ENCODE measurements at regions not wholly inside any gene's neighbourhood (a gene's known extent, or its start where the extent isn't known, plus 50 kb on each side); places are given as distances from the start of the nearest gene placed in this dataset.

DNA sequence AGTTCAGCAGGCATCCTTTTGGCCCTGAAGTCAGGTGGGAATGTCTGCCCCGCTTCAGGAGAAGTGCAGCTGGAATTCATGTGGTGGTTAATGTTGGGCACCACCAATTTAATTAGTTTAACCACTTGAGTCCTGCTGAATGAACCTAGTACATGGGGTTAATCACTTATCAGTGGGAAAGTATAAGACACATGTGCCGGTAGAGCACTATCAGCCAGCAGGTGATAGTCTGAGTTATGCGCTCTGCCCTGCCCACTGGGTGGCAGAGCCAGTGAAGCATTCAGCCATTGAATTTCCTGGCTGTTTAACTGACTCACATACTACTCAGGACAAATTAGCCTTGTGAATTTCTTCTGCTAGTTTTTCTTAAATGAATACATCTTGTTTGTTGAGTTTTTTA, 789.7 kb upstream of the PRR20A start:
- Mint-ChIP-seq H3K27me3 (ENCODE audit: low read depth) (no peaks in the 10 kb centered on the region), H3K27ac (no peak overlapping the region), H3K4me1 (peaks cover 7% of the 10 kb centered on the region), H3K36me3 (no peaks in the 10 kb centered on the region), H3K4me3 (no peak overlapping the region), H3K9me3 (0 out of 2 replicates have a peak, but pooled peaks cover 3% of the 10 kb centered on the region)
- ChIA-PET CTCF (interaction anchor here (1.0 kb wide), 1 partner anchor 1273 kb away, joined by 3 read pairs; no protein-coding TSS in a partner anchor), POLR2A (no interaction called here)
- DNase-seq (ENCODE audit: low spot score) (peak; percentile 12), ATAC-seq (peak; percentile 95)
- TF ChIP-seq NR3C1 (CRISPR knock-in tag; conservative IDR thresholded peaks at IDR 0.05; ENCODE audit: low read depth) (no peak), SMAD3 (CRISPR knock-in tag; IDR thresholded peaks at IDR 0.05; ENCODE audit: borderline replicate concordance) (no peak), GTF2I (CRISPR knock-in tag; conservative IDR thresholded peaks at IDR 0.05) (no peak), ZNF423 (CRISPR knock-in tag; IDR thresholded peaks at IDR 0.05) (no peak), GABPB1 (CRISPR knock-in tag; IDR thresholded peaks at IDR 0.05) (no peak), ESRRA (CRISPR knock-in tag; IDR thresholded peaks at IDR 0.05; ENCODE audit: borderline replicate concordance) (no peak)
- TF ChIP-seq, protein P1, sequence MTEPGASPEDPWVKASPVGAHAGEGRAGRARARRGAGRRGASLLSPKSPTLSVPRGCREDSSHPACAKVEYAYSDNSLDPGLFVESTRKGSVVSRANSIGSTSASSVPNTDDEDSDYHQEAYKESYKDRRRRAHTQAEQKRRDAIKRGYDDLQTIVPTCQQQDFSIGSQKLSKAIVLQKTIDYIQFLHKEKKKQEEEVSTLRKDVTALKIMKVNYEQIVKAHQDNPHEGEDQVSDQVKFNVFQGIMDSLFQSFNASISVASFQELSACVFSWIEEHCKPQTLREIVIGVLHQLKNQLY (CRISPR knock-in tag; IDR thresholded peaks at IDR 0.05): no peak
- TF ChIP-seq, protein P2, sequence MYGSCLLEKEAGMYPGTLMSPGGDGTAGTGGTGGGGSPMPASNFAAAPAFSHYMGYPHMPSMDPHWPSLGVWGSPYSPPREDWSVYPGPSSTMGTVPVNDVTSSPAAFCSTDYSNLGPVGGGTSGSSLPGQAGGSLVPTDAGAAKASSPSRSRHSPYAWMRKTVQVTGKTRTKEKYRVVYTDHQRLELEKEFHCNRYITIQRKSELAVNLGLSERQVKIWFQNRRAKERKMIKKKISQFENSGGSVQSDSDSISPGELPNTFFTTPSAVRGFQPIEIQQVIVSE (CRISPR knock-in tag; IDR thresholded peaks at IDR 0.05; ENCODE audit: borderline replicate concordance): no peak
- TF ChIP-seq, protein P3, sequence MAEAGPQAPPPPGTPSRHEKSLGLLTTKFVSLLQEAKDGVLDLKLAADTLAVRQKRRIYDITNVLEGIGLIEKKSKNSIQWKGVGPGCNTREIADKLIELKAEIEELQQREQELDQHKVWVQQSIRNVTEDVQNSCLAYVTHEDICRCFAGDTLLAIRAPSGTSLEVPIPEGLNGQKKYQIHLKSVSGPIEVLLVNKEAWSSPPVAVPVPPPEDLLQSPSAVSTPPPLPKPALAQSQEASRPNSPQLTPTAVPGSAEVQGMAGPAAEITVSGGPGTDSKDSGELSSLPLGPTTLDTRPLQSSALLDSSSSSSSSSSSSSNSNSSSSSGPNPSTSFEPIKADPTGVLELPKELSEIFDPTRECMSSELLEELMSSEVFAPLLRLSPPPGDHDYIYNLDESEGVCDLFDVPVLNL (CRISPR knock-in tag; IDR thresholded peaks at IDR 0.05; ENCODE audit: borderline replicate concordance, low read depth): no peak

DNA sequence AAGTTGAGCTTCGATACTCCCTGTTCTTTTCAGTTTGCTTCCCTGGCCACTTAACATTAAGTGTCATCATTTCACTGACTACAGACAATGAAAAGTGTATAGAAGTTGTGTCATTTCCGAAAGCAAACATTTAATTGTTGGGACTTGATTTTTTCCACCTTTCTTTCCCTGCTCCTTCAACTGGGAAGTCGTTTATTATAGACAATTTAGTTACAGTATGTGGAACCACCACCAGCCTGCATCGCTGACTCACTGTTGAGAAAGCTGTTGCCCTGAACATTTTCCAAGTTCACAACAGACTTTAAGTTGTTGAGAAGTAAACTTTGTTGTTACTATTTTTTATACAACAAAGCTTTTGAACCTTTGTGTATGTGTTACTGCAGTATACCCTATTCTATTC, 788.4 kb upstream of the PRR20A start:
- ChIA-PET CTCF (no interaction called here), POLR2A (no interaction called here)
- TF ChIP-seq ZNF416 (CRISPR knock-in tag; IDR thresholded peaks at IDR 0.05) (no peak), NR1H2 (CRISPR knock-in tag; IDR thresholded peaks at IDR 0.05) (no peak), GTF2I (CRISPR knock-in tag; conservative IDR thresholded peaks at IDR 0.05) (no peak), OVOL2 (CRISPR knock-in tag; IDR thresholded peaks at IDR 0.05; ENCODE audit: borderline replicate concordance) (no peak), NR2C2 (CRISPR knock-in tag; IDR thresholded peaks at IDR 0.05) (no peak), ZNF232 (CRISPR knock-in tag; IDR thresholded peaks at IDR 0.05) (no peak)
- TF ChIP-seq, protein P4, sequence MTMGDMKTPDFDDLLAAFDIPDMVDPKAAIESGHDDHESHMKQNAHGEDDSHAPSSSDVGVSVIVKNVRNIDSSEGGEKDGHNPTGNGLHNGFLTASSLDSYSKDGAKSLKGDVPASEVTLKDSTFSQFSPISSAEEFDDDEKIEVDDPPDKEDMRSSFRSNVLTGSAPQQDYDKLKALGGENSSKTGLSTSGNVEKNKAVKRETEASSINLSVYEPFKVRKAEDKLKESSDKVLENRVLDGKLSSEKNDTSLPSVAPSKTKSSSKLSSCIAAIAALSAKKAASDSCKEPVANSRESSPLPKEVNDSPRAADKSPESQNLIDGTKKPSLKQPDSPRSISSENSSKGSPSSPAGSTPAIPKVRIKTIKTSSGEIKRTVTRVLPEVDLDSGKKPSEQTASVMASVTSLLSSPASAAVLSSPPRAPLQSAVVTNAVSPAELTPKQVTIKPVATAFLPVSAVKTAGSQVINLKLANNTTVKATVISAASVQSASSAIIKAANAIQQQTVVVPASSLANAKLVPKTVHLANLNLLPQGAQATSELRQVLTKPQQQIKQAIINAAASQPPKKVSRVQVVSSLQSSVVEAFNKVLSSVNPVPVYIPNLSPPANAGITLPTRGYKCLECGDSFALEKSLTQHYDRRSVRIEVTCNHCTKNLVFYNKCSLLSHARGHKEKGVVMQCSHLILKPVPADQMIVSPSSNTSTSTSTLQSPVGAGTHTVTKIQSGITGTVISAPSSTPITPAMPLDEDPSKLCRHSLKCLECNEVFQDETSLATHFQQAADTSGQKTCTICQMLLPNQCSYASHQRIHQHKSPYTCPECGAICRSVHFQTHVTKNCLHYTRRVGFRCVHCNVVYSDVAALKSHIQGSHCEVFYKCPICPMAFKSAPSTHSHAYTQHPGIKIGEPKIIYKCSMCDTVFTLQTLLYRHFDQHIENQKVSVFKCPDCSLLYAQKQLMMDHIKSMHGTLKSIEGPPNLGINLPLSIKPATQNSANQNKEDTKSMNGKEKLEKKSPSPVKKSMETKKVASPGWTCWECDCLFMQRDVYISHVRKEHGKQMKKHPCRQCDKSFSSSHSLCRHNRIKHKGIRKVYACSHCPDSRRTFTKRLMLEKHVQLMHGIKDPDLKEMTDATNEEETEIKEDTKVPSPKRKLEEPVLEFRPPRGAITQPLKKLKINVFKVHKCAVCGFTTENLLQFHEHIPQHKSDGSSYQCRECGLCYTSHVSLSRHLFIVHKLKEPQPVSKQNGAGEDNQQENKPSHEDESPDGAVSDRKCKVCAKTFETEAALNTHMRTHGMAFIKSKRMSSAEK (CRISPR knock-in tag; IDR thresholded peaks at IDR 0.05; ENCODE audit: borderline replicate concordance): no peak
- TF ChIP-seq, protein P5, sequence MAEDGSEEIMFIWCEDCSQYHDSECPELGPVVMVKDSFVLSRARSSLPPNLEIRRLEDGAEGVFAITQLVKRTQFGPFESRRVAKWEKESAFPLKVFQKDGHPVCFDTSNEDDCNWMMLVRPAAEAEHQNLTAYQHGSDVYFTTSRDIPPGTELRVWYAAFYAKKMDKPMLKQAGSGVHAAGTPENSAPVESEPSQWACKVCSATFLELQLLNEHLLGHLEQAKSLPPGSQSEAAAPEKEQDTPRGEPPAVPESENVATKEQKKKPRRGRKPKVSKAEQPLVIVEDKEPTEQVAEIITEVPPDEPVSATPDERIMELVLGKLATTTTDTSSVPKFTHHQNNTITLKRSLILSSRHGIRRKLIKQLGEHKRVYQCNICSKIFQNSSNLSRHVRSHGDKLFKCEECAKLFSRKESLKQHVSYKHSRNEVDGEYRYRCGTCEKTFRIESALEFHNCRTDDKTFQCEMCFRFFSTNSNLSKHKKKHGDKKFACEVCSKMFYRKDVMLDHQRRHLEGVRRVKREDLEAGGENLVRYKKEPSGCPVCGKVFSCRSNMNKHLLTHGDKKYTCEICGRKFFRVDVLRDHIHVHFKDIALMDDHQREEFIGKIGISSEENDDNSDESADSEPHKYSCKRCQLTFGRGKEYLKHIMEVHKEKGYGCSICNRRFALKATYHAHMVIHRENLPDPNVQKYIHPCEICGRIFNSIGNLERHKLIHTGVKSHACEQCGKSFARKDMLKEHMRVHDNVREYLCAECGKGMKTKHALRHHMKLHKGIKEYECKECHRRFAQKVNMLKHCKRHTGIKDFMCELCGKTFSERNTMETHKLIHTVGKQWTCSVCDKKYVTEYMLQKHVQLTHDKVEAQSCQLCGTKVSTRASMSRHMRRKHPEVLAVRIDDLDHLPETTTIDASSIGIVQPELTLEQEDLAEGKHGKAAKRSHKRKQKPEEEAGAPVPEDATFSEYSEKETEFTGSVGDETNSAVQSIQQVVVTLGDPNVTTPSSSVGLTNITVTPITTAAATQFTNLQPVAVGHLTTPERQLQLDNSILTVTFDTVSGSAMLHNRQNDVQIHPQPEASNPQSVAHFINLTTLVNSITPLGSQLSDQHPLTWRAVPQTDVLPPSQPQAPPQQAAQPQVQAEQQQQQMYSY (CRISPR knock-in tag; IDR thresholded peaks at IDR 0.05): no peak
- TF ChIP-seq, protein P1 (CRISPR knock-in tag; IDR thresholded peaks at IDR 0.05): no peak
- Mint-ChIP-seq H3K36me3 (no peaks in the 10 kb centered on the region), H3K9me3 (0 out of 2 replicates have a peak, but pooled peaks cover 3% of the 10 kb centered on the region), H3K4me3 (no peak overlapping the region), H3K4me1 (peaks cover 7% of the 10 kb centered on the region), H3K27me3 (ENCODE audit: low read depth) (no peaks in the 10 kb centered on the region), H3K27ac (no peak overlapping the region)
- ATAC-seq (no peak), DNase-seq (ENCODE audit: low spot score) (no peak)
